Sigmoid colon (tissue), 6 donors: ENCODE measurements at regions not wholly inside any gene's neighbourhood (a gene's known extent, or its start where the extent isn't known, plus 50 kb on each side); places are given as distances from the start of the nearest gene placed in this dataset.
"Not testable (repeated sequence)": the region's sequence is repeated elsewhere in the genome, so short reads cannot be mapped to it uniquely, and the experiment has no call there.

ENCODE experiments used
- DNase-seq: peaks from one replicate; pipeline ENCODE4 v3.0.0-alpha.2; 2019
- H3K27ac ChIP-seq, 4 donors: fragments of 200-600 bp; sonication (generic); one replicate each; pipeline ENCODE4 v1.5.1; 2016 to 2019; ENCODE audit warnings: mild to moderate bottlenecking in 1 of 4
- H3K27me3 ChIP-seq, 3 donors: fragments of 200-600 bp; sonication (generic); one replicate each; pipeline ENCODE4 v1.5.1; 2019; ENCODE audit warnings: mild to moderate bottlenecking in 1 of 3
- H3K36me3 ChIP-seq, 4 donors: fragments of 200-600 bp; sonication (generic); one replicate each; pipeline ENCODE4 v1.5.1; 2016 to 2019
- H3K4me1 ChIP-seq, 4 donors: fragments of 200-600 bp; sonication (generic); one replicate each; pipeline ENCODE4 v1.5.1; 2017 to 2019
- H3K4me3 ChIP-seq, 4 donors: fragments of 200-600 bp; sonication (generic); one replicate each; pipeline ENCODE4 v1.5.1; 2017 to 2019; ENCODE audit warnings: mild to moderate bottlenecking in 2 of 4, moderate library complexity in 1 of 4
- H3K9me3 ChIP-seq, 4 donors: fragments of 200-600 bp in 3 of 4; sonication (generic) in 3 of 4; one replicate each; pipeline versions ENCODE4 v1.5.1 to v1.6.1; 2013 to 2019
- CTCF ChIP-seq, 4 experiments: fragments of 450-650 bp in 3 of 4; fragments of 200-600 bp in 1 of 4; IDR thresholded peaks; one replicate each; pipeline ENCODE4 v1.5.1; 2016 to 2019; ENCODE audit warnings: antibody characterized with exemption in 4 of 4, mild to moderate bottlenecking in 3 of 4, moderate library complexity in 2 of 4
- EP300 ChIP-seq, 4 donors: sonication (generic); formaldehyde crosslinking; IDR thresholded peaks; one replicate each; pipeline ENCODE4 v1.6.1; 2017; ENCODE audit warnings: antibody characterized with exemption in 4 of 4
- POLR2A ChIP-seq, 2 donors: fragments of 450-650 bp; IDR thresholded peaks; one replicate each; pipeline ENCODE4 v1.6.1; 2016; ENCODE audit warnings: antibody characterized with exemption in 2 of 2, mild to moderate bottlenecking in 2 of 2, moderate library complexity in 2 of 2
- POLR2AphosphoS5 ChIP-seq, 4 donors: sonication (generic); formaldehyde crosslinking; IDR thresholded peaks; one replicate each; pipeline ENCODE4 v1.6.1; 2017; ENCODE audit warnings: antibody characterized with exemption in 4 of 4
- WGBS, 2 donors: extraction: QIAGEN DNeasy Blood & Tissue Kit; methylation state at CpG; one replicate each; pipeline ENCODE4 v1.1.7; 2013; 5-methylcytosine and 5-hydroxymethylcytosine counted together
- intact Hi-C: fragments of 100-400 bp; cut with DNase I; formaldehyde crosslinking; loops from one replicate; pipeline ENCODE4 v1.15.1; 2023
- donor health status: healthy with polysubstance abuse.
- donor health status: healthy.

- H3K4me3 ChIP-seq: no peak overlapping the region
- no peaks in the 10 kb centered on the region for H3K36me3 ChIP-seq
- no peaks in the 10 kb centered on the region for H3K4me1 ChIP-seq
- H3K9me3 ChIP-seq: no peaks in the 10 kb centered on the region
- H3K27ac ChIP-seq: no peak overlapping the region
- H3K27me3 ChIP-seq: no peaks in the 10 kb centered on the region
- no peak for DNase-seq
- intact Hi-C loops: no loop called here
- 89 to 96% methylated on average over 1 of the region's 1 CpG for WGBS, 2 donors
- TF ChIP-seq POLR2AphosphoS5 (IDR thresholded peaks at IDR 0.05) (no peak), CTCF (IDR thresholded peaks at IDR 0.05) (no peak), EP300 (IDR thresholded peaks at IDR 0.05) (no peak), POLR2A (IDR thresholded peaks at IDR 0.05) (no peak)
These were observed 420.4 kb upstream of the RUNX1 start for GRCh38 chr21:35469498-35469897.

GRCh38 chr21:35468991-35469390 is 419.9 kb upstream of the RUNX1 start:
- no peaks in the 10 kb centered on the region for H3K27me3 ChIP-seq
- no peaks in the 10 kb centered on the region for H3K9me3 ChIP-seq
- WGBS, 2 donors: 82% methylated on average over 5 of the region's 5 CpGs
- H3K4me3 ChIP-seq: no peak overlapping the region
- H3K4me1 ChIP-seq: no peaks in the 10 kb centered on the region
- no peak for DNase-seq
- TF ChIP-seq POLR2AphosphoS5 (IDR thresholded peaks at IDR 0.05) (no peak), EP300 (IDR thresholded peaks at IDR 0.05) (no peak), POLR2A (IDR thresholded peaks at IDR 0.05) (no peak), CTCF (IDR thresholded peaks at IDR 0.05) (no peak)
- no peaks in the 10 kb centered on the region for H3K36me3 ChIP-seq
- intact Hi-C loops: no loop called here
- no peak overlapping the region for H3K27ac ChIP-seq

GRCh38 chr21:35467566-35467965 is 418.5 kb upstream of the RUNX1 start:
- Histone ChIP-seq H3K27ac (no peak overlapping the region), H3K9me3 (no peaks in the 10 kb centered on the region), H3K36me3 (no peaks in the 10 kb centered on the region), H3K27me3 (no peaks in the 10 kb centered on the region), H3K4me3 (no peak overlapping the region), H3K4me1 (no peaks in the 10 kb centered on the region)
- 78 to 85% methylated on average over 2 of the region's 2 CpGs for WGBS, 2 donors
- no peak for TF ChIP-seq POLR2AphosphoS5 (IDR thresholded peaks at IDR 0.05)
- TF ChIP-seq POLR2A (IDR thresholded peaks at IDR 0.05): no peak
- no peak for TF ChIP-seq CTCF (IDR thresholded peaks at IDR 0.05)
- TF ChIP-seq EP300 (IDR thresholded peaks at IDR 0.05): no peak
- intact Hi-C loops: no loop called here
- DNase-seq: no peak

GRCh38 chr21:35466681-35467080 is 417.6 kb upstream of the RUNX1 start:
- H3K27me3 ChIP-seq, H3K4me1 ChIP-seq, H3K9me3 ChIP-seq, DNase-seq, H3K36me3 ChIP-seq, H3K4me3 ChIP-seq, intact Hi-C loops, H3K27ac ChIP-seq: not testable (repeated sequence)
- WGBS, 2 donors: 90 to 93% methylated on average over 5 of the region's 5 CpGs

- 90 to 93% methylated on average over 2 of the region's 2 CpGs for WGBS, 2 donors
- Histone ChIP-seq H3K4me3 (no peak overlapping the region), H3K9me3 (no peaks in the 10 kb centered on the region), H3K4me1 (no peaks in the 10 kb centered on the region), H3K36me3 (no peaks in the 10 kb centered on the region), H3K27ac (no peak overlapping the region), H3K27me3 (no peaks in the 10 kb centered on the region)
- no peak for TF ChIP-seq POLR2AphosphoS5 (IDR thresholded peaks at IDR 0.05)
- no peak for TF ChIP-seq POLR2A (IDR thresholded peaks at IDR 0.05)
- no peak for TF ChIP-seq CTCF (IDR thresholded peaks at IDR 0.05)
- TF ChIP-seq EP300 (IDR thresholded peaks at IDR 0.05): no peak
- intact Hi-C loops: no loop called here
- no peak for DNase-seq
These were observed 416.6 kb upstream of the RUNX1 start for GRCh38 chr21:35465741-35466140.
